ENCODE measurements at regions not wholly inside any gene's neighbourhood (a gene's known extent, or its start where the extent isn't known, plus 50 kb on each side); places are given as distances from the start of the nearest gene placed in this dataset.

DNA sequence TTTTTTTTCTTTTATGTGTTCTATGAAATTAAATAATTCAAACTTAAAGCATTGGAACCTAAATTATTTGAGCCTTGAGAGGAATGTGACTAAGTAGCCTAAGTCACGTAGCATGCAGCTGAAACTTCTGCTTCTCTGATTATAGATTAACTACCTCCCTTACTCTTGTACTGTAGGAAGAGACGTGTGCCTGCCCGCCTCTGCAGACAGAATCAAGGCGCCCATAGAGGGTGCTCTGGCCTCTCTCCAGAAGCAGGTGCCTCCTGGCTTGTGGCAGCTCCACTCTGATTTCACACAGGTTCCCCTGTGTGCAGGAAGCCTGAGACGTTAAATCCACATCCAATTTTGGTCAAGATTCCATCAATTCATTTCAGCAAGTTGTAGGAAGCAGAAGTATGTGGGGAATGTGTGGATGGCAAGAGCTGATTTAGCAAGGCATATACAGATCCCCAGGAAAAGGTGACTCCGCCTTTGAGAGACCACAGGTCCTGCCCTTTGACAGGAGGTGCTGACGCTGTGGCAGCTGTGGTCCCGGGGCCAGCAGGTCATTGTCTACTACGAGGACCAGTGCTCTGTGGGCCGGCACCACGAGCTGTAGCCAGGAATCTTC, 1418.8 kb downstream of the CDH11 start:
- H3K27me3 ChIP-seq (ENCODE audit: control insufficient read depth, extremely low read depth, insufficient read depth, low read length), result no peaks in the 10 kb centered on the region
- no peak overlapping the region for H3K27ac ChIP-seq (ENCODE audit: control insufficient read depth, insufficient read depth, low read length)
- no peaks in the 10 kb centered on the region for H3K79me2 ChIP-seq (ENCODE audit: control insufficient read depth, insufficient read depth, low read length)
- H3K9me1 ChIP-seq (ENCODE audit: control insufficient read depth, extremely low read depth, insufficient read depth, low read length), result no peaks in the 10 kb centered on the region
- no peak overlapping the region for H3K4me3 ChIP-seq (ENCODE audit: control insufficient read depth in 2 of 3, extremely low read depth in 1 of 3, insufficient read depth in 2 of 3, low read depth in 1 of 3, low read length in 3 of 3)
- DNase-seq (ENCODE audit: low read depth, low spot score) (no peak), FAIRE-seq (no peak)
- no peak overlapping the region for H2AFZ ChIP-seq (ENCODE audit: control insufficient read depth, low read length)
- H3K9ac ChIP-seq (ENCODE audit: control insufficient read depth, extremely low read depth, insufficient read depth, low read length), result no peak overlapping the region
- no peaks in the 10 kb centered on the region for H4K20me1 ChIP-seq (ENCODE audit: control insufficient read depth, extremely low read depth, insufficient read depth, low read length)
- no peak overlapping the region for H3K4me2 ChIP-seq (ENCODE audit: control insufficient read depth, extremely low read depth, insufficient read depth, low read depth, low read length)
- no peaks in the 10 kb centered on the region for H3K9me3 ChIP-seq (ENCODE audit: control insufficient read depth, low read depth, low read length)
- H3K36me3 ChIP-seq (ENCODE audit: control insufficient read depth in 2 of 2, extremely low read depth in 1 of 2, insufficient read depth in 2 of 2, low read length in 2 of 2), result no peaks in the 10 kb centered on the region
- no peaks in the 10 kb centered on the region for H3K4me1 ChIP-seq (ENCODE audit: control insufficient read depth, extremely low read depth, insufficient read depth, low read length)
- TF ChIP-seq, protein P1, sequence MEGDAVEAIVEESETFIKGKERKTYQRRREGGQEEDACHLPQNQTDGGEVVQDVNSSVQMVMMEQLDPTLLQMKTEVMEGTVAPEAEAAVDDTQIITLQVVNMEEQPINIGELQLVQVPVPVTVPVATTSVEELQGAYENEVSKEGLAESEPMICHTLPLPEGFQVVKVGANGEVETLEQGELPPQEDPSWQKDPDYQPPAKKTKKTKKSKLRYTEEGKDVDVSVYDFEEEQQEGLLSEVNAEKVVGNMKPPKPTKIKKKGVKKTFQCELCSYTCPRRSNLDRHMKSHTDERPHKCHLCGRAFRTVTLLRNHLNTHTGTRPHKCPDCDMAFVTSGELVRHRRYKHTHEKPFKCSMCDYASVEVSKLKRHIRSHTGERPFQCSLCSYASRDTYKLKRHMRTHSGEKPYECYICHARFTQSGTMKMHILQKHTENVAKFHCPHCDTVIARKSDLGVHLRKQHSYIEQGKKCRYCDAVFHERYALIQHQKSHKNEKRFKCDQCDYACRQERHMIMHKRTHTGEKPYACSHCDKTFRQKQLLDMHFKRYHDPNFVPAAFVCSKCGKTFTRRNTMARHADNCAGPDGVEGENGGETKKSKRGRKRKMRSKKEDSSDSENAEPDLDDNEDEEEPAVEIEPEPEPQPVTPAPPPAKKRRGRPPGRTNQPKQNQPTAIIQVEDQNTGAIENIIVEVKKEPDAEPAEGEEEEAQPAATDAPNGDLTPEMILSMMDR (optimal IDR thresholded peaks at IDR 0.05 in 1 of 3, IDR thresholded peaks at IDR 0.05 in 1 of 3, conservative IDR thresholded peaks at IDR 0.05 in 1 of 3; ENCODE audit: extremely low read depth in 1 of 3, insufficient read depth in 2 of 3, low read length in 3 of 3), result no peak
- no peak for TF ChIP-seq EZH2 (IDR thresholded peaks at IDR 0.05; ENCODE audit: low read length)
- dilution Hi-C loops (cut with MboI; ENCODE audit: extremely low pct_ligation_motif_present, low sequenced_read_pairs), result no loop called here

DNA sequence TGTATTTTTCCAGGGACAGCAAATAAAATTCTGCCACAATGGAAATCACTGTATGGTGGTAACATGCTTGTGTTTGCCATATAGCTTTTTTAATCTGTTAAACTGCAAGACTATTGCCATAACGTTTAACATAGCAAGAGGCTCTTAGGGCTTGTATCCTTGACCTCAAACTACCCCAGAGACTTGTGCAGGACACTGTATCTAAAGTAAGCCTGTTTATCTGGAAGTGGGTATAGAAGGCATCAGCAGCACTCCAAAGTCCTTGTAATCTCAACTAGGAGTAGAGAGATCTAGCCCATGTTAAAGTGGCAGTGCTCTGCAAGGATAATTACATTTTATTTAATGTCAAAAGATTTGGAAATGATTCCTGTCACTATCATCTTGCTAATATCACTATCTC, 1424.1 kb downstream of the CDH11 start:
- H3K4me3 ChIP-seq (ENCODE audit: control insufficient read depth in 2 of 3, extremely low read depth in 1 of 3, insufficient read depth in 2 of 3, low read depth in 1 of 3, low read length in 3 of 3), result no peak overlapping the region
- dilution Hi-C loops (cut with MboI; ENCODE audit: extremely low pct_ligation_motif_present, low sequenced_read_pairs), result no loop called here

More for the DNA sequence above, 1424.1 kb downstream of the CDH11 start:
- TF ChIP-seq EZH2 (IDR thresholded peaks at IDR 0.05; ENCODE audit: low read length), result no peak
- TF ChIP-seq, protein P1 (optimal IDR thresholded peaks at IDR 0.05 in 1 of 3, IDR thresholded peaks at IDR 0.05 in 1 of 3, conservative IDR thresholded peaks at IDR 0.05 in 1 of 3; ENCODE audit: extremely low read depth in 1 of 3, insufficient read depth in 2 of 3, low read length in 3 of 3), result no peak
- FAIRE-seq (no peak), DNase-seq (ENCODE audit: low read depth, low spot score) (no peak)
- no peak overlapping the region for H3K4me2 ChIP-seq (ENCODE audit: control insufficient read depth, extremely low read depth, insufficient read depth, low read depth, low read length)
- H3K9ac ChIP-seq (ENCODE audit: control insufficient read depth, extremely low read depth, insufficient read depth, low read length), result no peak overlapping the region
- no peak overlapping the region for H2AFZ ChIP-seq (ENCODE audit: control insufficient read depth, low read length)
- H3K27me3 ChIP-seq (ENCODE audit: control insufficient read depth, extremely low read depth, insufficient read depth, low read length), result no peaks in the 10 kb centered on the region
- no peaks in the 10 kb centered on the region for H3K9me1 ChIP-seq (ENCODE audit: control insufficient read depth, extremely low read depth, insufficient read depth, low read length)
- H3K4me1 ChIP-seq (ENCODE audit: control insufficient read depth, extremely low read depth, insufficient read depth, low read length), result no peaks in the 10 kb centered on the region
- no peaks in the 10 kb centered on the region for H3K79me2 ChIP-seq (ENCODE audit: control insufficient read depth, insufficient read depth, low read length)
- H3K27ac ChIP-seq (ENCODE audit: control insufficient read depth, insufficient read depth, low read length), result no peak overlapping the region
- H4K20me1 ChIP-seq (ENCODE audit: control insufficient read depth, extremely low read depth, insufficient read depth, low read length), result no peaks in the 10 kb centered on the region
- H3K36me3 ChIP-seq (ENCODE audit: control insufficient read depth in 2 of 2, extremely low read depth in 1 of 2, insufficient read depth in 2 of 2, low read length in 2 of 2), result no peaks in the 10 kb centered on the region
- no peaks in the 10 kb centered on the region for H3K9me3 ChIP-seq (ENCODE audit: control insufficient read depth, low read depth, low read length)

Data from keratinocyte (primary cell).